ENCODE measurements at regions not wholly inside any gene's neighbourhood (a gene's known extent, or its start where the extent isn't known, plus 50 kb on each side); places are given as distances from the start of the nearest gene placed in this dataset.

DNA sequence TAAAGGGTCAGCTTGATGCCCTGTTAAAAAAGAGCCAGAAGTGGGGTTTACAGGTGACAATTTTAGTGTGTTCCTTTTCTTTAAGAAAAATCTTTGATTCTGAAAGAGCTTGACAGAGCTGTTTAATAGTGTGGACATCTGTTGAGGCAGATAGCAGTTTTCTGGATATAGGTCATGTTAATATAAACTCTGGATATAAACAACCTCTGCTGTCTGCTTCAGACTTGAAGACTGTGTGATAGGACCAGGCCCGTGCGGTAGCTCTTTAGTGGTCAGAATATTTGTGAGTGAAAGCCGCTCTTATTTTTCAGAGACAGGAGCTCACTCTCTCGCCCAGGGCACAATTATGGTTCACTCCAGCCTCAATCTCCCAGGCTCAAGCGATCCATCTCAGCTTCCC lies 439.9 kb upstream of the RGS6 start:
- Histone ChIP-seq H3K9ac (ENCODE audit: low read depth, low read length) (no peak overlapping the region), H3K4me3 (ENCODE audit: low read length) (no peak overlapping the region), H3K4me1 (ENCODE audit: control insufficient read depth, insufficient read depth, low read length) (peaks cover 32% of the 10 kb centered on the region), H3K36me3 (ENCODE audit: insufficient read depth, low read length) (no peaks in the 10 kb centered on the region), H3K27me3 (ENCODE audit: control insufficient read depth, insufficient read depth, low read length) (no peaks in the 10 kb centered on the region), H3K9me3 (replicated peaks; ENCODE audit: low read length) (no peaks in the 10 kb centered on the region), H3K4me2 (ENCODE audit: low read length) (no peak overlapping the region)

DNA sequence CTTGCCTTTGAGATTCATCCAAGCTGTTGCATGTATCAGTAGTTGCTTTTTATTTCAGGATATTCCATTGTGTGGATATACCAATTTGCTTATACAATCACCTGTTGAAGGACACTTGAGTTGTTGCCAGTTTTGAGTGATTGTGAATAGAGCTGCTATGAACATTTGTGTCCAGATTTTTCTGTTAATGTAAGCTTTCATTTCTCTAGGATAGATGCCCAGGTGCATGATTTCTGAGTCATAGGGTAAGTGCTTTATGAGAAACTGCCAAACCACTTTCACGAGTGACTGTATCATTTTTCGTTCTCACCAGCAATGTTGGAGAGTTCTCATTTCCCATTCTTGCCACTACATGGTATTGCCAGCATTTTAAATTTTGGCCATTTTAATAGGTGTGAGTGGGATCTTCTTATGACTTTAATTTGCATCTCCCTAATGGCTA lies 434.6 kb upstream of the RGS6 start:
- Histone ChIP-seq H3K4me2 (ENCODE audit: low read length) (peak overlapping the region; percentile 1), H3K4me3 (ENCODE audit: low read length) (no peak overlapping the region), H3K4me1 (ENCODE audit: control insufficient read depth, insufficient read depth, low read length) (peaks cover 19% of the 10 kb centered on the region), H3K36me3 (ENCODE audit: insufficient read depth, low read length) (no peaks in the 10 kb centered on the region), H3K9me3 (replicated peaks; ENCODE audit: low read length) (no peaks in the 10 kb centered on the region), H3K27me3 (ENCODE audit: control insufficient read depth, insufficient read depth, low read length) (no peaks in the 10 kb centered on the region), H3K9ac (ENCODE audit: low read depth, low read length) (no peak overlapping the region)

DNA sequence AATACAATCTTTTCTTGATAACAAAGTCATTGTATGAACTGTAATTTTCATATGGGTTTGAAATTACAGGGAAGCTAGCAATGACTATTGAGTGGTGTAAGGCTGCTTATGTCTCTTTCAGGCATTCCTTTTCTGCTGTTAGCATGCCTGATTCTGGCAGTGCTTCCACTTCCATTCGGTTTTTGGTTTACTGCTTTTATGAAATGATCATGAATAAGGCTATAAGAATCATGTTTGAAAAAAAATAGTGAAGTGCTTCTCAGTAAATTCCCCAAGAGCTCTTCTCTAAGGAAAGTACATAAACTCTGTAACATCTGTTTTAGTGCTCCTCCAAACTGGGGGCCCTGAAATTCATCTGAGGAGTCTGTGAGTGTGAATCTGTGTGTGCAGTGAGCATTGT lies 434.0 kb upstream of the RGS6 start:
- H3K36me3 ChIP-seq (ENCODE audit: insufficient read depth, low read length) = no peaks in the 10 kb centered on the region
- H3K9me3 ChIP-seq (replicated peaks; ENCODE audit: low read length) = no peaks in the 10 kb centered on the region
- no peaks in the 10 kb centered on the region for H3K27me3 ChIP-seq (ENCODE audit: control insufficient read depth, insufficient read depth, low read length)
- H3K4me1 ChIP-seq (ENCODE audit: control insufficient read depth, insufficient read depth, low read length) = peaks cover 23% of the 10 kb centered on the region
- H3K4me2 ChIP-seq (ENCODE audit: low read length) = peak overlapping the region; percentile 3
- peak overlapping the region; percentile 20 for H3K9ac ChIP-seq (ENCODE audit: low read depth, low read length)
- no peak overlapping the region for H3K4me3 ChIP-seq (ENCODE audit: low read length)

DNA sequence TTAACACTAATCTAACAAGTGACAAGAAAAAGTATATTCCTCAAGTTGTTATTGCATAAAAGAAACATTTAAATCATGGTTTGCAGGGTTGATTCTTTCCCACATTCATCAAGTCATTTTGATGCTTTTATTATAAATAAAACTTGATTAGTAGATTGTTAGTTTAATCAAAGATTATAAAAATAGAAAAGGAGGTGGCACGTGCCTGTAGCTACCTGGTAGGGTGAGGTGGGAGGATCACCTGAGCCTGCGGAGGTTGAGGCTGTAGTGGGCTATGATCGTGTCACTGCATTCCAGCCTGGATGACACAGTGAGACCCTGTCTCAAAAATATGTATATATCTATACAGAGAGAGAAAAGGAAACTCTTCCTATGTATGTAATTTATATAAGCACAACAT lies 433.2 kb upstream of the RGS6 start:
- Histone ChIP-seq H3K9me3 (replicated peaks; ENCODE audit: low read length) (no peaks in the 10 kb centered on the region), H3K4me2 (ENCODE audit: low read length) (no peak overlapping the region), H3K4me3 (ENCODE audit: low read length) (no peak overlapping the region), H3K9ac (ENCODE audit: low read depth, low read length) (no peak overlapping the region), H3K27me3 (ENCODE audit: control insufficient read depth, insufficient read depth, low read length) (no peaks in the 10 kb centered on the region), H3K36me3 (ENCODE audit: insufficient read depth, low read length) (no peaks in the 10 kb centered on the region), H3K4me1 (ENCODE audit: control insufficient read depth, insufficient read depth, low read length) (peaks cover 23% of the 10 kb centered on the region)

DNA sequence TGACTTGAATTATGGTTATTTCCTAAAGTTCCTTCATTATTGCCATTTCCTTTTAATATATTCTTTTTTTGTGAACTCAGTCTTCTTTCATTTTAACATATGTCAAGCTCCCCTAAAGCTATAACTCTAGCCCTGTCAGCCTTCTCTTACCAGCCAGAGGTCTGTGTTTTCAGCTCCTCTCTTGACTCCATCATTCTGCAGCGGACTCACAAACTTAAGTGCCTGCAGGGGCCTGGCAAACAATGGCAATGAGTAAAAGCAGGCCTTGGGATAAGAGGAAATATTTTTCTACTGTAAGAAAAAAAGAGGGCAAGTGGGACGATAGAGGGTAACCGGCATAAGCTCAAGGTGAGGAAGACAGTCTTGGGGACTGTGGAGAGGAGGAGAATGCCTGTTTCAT lies 424.5 kb upstream of the RGS6 start:
- Histone ChIP-seq H3K4me3 (ENCODE audit: low read length) (no peak overlapping the region), H3K9me3 (replicated peaks; ENCODE audit: low read length) (no peaks in the 10 kb centered on the region), H3K36me3 (ENCODE audit: insufficient read depth, low read length) (no peaks in the 10 kb centered on the region), H3K27me3 (ENCODE audit: control insufficient read depth, insufficient read depth, low read length) (no peaks in the 10 kb centered on the region), H3K4me2 (ENCODE audit: low read length) (no peak overlapping the region), H3K9ac (ENCODE audit: low read depth, low read length) (no peak overlapping the region), H3K4me1 (ENCODE audit: control insufficient read depth, insufficient read depth, low read length) (peaks cover 4% of the 10 kb centered on the region)

DNA sequence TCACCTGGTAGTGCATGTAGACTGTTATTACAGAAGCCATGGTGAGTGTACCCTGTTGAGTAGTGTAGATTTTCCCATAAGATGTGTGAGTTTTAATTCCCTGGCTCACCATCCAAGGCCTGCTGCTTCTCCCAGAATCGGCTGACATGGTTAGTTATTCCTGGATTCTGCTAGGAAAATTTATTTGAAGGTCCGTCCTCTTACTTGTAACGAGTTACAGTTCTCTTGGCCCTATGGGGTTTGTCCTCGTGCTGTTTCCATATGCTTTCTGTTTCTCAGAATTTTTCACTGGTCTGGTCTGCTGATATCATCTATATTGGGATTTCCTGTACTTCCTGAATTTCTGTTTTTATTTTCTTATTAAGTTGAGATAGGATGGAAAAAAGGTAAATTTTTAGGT lies 423.3 kb upstream of the RGS6 start:
- H3K4me1 ChIP-seq (ENCODE audit: control insufficient read depth, insufficient read depth, low read length) = no peaks in the 10 kb centered on the region

DNA sequence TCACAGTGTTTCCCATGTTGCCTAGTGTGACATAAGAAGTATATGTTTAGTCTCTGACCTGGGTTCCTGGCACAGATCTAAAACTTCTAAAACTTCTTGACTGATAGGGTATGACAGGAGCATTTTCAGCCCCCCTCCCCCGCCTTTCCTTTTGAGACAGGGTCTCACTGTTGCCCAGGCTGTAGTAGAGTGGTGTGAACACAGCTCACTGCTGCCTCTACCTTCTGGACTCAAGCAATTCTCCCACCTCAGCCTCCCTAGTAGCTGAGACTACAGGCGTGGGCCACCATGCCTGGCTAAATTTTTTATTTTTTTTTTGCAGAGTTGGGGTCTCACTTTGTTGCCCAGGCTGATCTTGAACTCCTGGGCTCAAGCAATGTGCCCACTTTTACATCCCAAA lies 421.1 kb upstream of the RGS6 start:
- Histone ChIP-seq H3K4me3 (ENCODE audit: low read length) (no peak overlapping the region), H3K36me3 (ENCODE audit: insufficient read depth, low read length) (peaks cover 17% of the 10 kb centered on the region), H3K4me2 (ENCODE audit: low read length) (no peak overlapping the region), H3K4me1 (ENCODE audit: control insufficient read depth, insufficient read depth, low read length) (no peaks in the 10 kb centered on the region), H3K9ac (ENCODE audit: low read depth, low read length) (no peak overlapping the region), H3K27me3 (ENCODE audit: control insufficient read depth, insufficient read depth, low read length) (no peaks in the 10 kb centered on the region), H3K9me3 (replicated peaks; ENCODE audit: low read length) (no peaks in the 10 kb centered on the region)

More for the DNA sequence above, 423.3 kb upstream of the RGS6 start:
- H3K36me3 ChIP-seq (ENCODE audit: insufficient read depth, low read length) = peaks cover 10% of the 10 kb centered on the region
- no peak overlapping the region for H3K4me2 ChIP-seq (ENCODE audit: low read length)
- no peak overlapping the region for H3K4me3 ChIP-seq (ENCODE audit: low read length)
- H3K9ac ChIP-seq (ENCODE audit: low read depth, low read length) = no peak overlapping the region
- no peaks in the 10 kb centered on the region for H3K9me3 ChIP-seq (replicated peaks; ENCODE audit: low read length)
- no peaks in the 10 kb centered on the region for H3K27me3 ChIP-seq (ENCODE audit: control insufficient read depth, insufficient read depth, low read length)

DNA sequence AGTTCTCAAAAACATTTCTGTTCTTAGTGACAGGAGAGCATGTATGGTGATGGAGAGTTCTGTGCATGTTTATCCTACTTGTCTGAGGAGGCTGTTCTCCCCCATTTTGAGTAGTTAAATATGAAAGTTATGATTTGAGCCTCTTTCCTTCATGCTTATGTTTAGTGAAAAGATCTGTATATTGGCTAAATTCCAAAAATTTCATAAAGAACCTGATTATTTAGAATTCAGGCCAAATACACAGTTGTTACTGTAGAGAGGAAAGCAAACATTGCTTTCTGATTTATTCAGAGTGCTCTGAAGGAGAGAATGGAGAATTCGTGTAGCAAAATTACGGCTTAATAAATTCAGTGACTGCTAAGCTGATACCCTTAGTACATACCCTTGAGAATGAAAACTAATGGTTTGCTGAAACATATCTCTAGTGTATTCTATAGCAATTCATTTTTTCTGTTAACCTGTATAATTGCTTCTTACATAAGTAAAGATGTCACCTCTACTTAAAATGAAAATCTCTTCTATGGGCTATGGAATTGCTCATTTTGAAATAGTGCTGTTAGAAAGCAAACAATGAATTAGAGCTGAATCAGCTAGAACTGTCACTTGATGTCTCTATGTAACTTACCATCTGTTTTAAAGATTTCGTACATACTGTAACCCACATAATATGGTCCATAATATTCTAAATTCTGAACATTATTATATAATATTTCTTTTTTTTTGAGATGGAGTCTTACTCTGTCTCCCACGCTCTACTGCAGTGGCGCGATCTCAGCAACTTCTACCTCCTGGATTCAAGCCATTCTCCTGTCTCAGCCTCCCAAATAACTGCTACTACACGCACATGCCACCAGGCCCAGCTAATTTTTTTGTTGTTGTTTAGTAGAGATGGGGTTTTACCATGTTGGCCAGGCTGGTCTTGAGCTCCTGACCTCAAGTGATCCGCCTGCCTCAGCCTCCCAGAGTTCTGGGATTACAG lies 417.0 kb upstream of the RGS6 start:
- no peak overlapping the region for H3K9ac ChIP-seq (ENCODE audit: low read depth, low read length)
- H3K4me3 ChIP-seq (ENCODE audit: low read length) = no peak overlapping the region
- H3K4me2 ChIP-seq (ENCODE audit: low read length) = no peak overlapping the region

DNA sequence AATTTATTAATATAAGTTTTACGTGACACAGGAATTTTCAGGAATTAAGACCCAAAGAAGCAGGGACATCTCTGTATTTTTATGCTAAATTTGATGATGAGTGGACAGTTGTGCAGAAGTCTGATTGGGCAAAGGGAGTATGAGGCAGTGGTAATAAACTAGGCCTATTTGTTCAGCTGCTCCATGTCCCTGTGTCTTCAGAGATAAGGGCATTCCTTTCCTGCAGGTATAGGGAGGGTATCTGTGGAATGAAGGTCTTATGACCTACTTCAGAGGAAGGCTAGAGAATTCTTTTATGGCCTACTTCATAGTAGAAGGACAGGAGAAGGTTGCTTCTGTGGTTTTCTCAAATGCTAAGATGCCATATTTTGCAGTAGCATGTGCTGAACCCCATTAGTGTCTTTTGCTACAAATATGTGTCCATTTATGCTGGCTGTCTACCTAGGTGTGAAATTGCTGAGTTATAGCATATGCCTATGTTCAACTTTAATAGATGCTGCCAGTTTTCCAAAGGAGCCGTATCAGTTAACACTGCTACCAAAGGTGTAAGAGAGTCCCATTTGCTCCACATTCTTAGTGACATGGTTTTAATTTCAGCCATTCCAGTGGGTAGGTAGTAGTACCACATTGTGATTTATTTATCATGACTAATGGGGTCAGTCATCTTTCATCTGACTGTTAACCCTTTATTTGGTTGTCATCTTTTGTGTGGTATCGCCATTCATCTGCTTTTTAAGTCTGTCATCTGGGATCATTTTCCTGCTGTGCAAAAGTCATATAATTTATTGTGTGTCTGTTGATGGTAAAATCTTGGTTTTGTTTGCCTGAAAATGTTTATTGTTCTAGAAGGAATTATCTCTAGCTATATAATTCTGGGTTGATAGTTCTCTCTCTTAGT lies 410.7 kb upstream of the RGS6 start:
- Histone ChIP-seq H3K27me3 (ENCODE audit: control insufficient read depth, insufficient read depth, low read length) (no peaks in the 10 kb centered on the region), H3K4me1 (ENCODE audit: control insufficient read depth, insufficient read depth, low read length) (peaks cover 19% of the 10 kb centered on the region), H3K9me3 (replicated peaks; ENCODE audit: low read length) (no peaks in the 10 kb centered on the region), H3K36me3 (ENCODE audit: insufficient read depth, low read length) (peaks cover 9% of the 10 kb centered on the region), H3K9ac (ENCODE audit: low read depth, low read length) (no peak overlapping the region), H3K4me2 (ENCODE audit: low read length) (no peak overlapping the region), H3K4me3 (ENCODE audit: low read length) (no peak overlapping the region)

More for the DNA sequence above, 417.0 kb upstream of the RGS6 start:
- Histone ChIP-seq H3K4me1 (ENCODE audit: control insufficient read depth, insufficient read depth, low read length) (no peaks in the 10 kb centered on the region), H3K9me3 (replicated peaks; ENCODE audit: low read length) (no peaks in the 10 kb centered on the region), H3K36me3 (ENCODE audit: insufficient read depth, low read length) (peaks cover 26% of the 10 kb centered on the region), H3K27me3 (ENCODE audit: control insufficient read depth, insufficient read depth, low read length) (no peaks in the 10 kb centered on the region)

DNA sequence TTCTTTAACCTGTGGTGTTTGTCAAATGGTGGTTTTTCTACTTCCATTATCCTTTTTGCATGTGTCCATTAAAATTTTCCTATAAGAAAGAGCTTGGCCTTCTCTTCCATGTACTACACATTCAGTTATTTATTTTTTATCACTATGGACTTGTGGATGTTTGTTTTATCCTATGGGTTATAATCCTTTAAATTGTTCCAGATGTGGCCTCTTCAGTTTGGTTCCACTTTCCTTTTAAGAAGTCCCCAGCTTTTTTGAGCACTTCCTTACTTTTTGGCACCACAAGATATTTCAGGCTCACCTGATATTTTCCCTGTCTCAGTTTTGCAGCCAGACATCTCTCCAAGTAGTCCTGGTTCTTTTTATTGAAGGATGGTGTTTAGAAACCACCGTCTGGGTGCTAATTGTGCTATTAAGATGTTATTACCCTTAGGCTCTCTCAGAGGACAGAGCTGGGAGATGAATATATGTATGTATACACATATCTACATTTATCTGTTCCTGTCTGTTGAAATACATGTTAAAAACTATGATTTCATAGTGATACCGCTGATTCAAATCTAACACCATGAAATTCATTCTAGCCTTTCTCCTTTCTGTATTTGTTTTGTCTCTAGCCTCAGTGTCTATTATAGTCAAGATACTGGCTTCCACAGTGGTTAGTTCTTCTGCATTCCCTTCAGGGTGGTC lies 408.5 kb upstream of the RGS6 start:
- Histone ChIP-seq H3K4me2 (ENCODE audit: low read length) (peak overlapping the region; percentile 2), H3K27me3 (ENCODE audit: control insufficient read depth, insufficient read depth, low read length) (no peaks in the 10 kb centered on the region), H3K9ac (ENCODE audit: low read depth, low read length) (no peak overlapping the region), H3K4me3 (ENCODE audit: low read length) (no peak overlapping the region), H3K4me1 (ENCODE audit: control insufficient read depth, insufficient read depth, low read length) (peaks cover 19% of the 10 kb centered on the region), H3K9me3 (replicated peaks; ENCODE audit: low read length) (no peaks in the 10 kb centered on the region), H3K36me3 (ENCODE audit: insufficient read depth, low read length) (peaks cover 3% of the 10 kb centered on the region)

Measured in skeletal muscle satellite cell (primary cell).